HepG2 (cell line): ENCODE measurements at regions not wholly inside any gene's neighbourhood (a gene's known extent, or its start where the extent isn't known, plus 50 kb on each side); places are given as distances from the start of the nearest gene placed in this dataset.
A peak's percentile ranks its signal among the peaks of the same experiment; 100 is the strongest.

Experiments used
- ATAC-seq: fragments of 200-7000 bp; cut with Tn5 transposase; 3 replicates; pipeline ENCODE4 v1.9.1; 2020; ENCODE audit warnings: mild to moderate bottlenecking, moderate library complexity
- BruUV-seq: library from RNA; stranded (reverse); fragments of 400-500 nt; replicated peaks from 2 replicates; lab custom pipeline; 2021; lab: Mats Ljungman, UMichigan
- CTCF ChIA-PET: fragments of 300-600 bp; formaldehyde crosslinking; extraction: SDS; loops from one replicate; lab custom pipeline; 2021; ENCODE audit warnings: low total read pairs, inconsistent platforms, low intra/inter-chr PET ratio; lab: Yijun Ruan, JAX
- POLR2A ChIA-PET: fragments of 350-600 bp; sonication (Branson Sonifier 250); formaldehyde crosslinking; loops from one replicate; lab custom pipeline; 2020; ENCODE audit warnings: antibody characterized with exemption, inconsistent platforms; lab: Yijun Ruan, JAX
- DNase-seq: peaks from one replicate; pipeline ENCODE4 v3.0.0-alpha.2; 2015; ENCODE audit warnings: low spot score
- FAIRE-seq: peaks from 3 replicates; lab custom pipeline; 2011; peaks lifted over from hg19 to GRCh38; lab: Jason Lieb, UNC
- H2AFZ ChIP-seq: one replicate; pipeline ENCODE4 v1.6.1; 2011; ENCODE audit warnings: low read length, inconsistent platforms
- H3K27ac ChIP-seq: fragments of 300-600 bp; 3 replicates; pipeline ENCODE4 v1.8.0; 2011; ENCODE audit warnings: mixed run types, mild to moderate bottlenecking, mixed read lengths, low read length, inconsistent platforms; ENCODE audit not compliant: insufficient read depth; ENCODE audit errors: extremely low read length
- H3K27me3 ChIP-seq, 2 experiments: fragments of 200-600 bp in 1 of 2; 2 replicates in 1 of 2; 3 replicates in 1 of 2; pipeline versions ENCODE4 v1.6.0 to v1.8.0; 2011; ENCODE audit warnings: low read length in 2 of 2, mild to moderate bottlenecking in 2 of 2, moderate library complexity in 2 of 2, inconsistent platforms in 1 of 2; ENCODE audit not compliant: insufficient read depth in 2 of 2, control insufficient read depth in 1 of 2
- H3K36me3 ChIP-seq, 2 experiments: fragments of 200-600 bp in 1 of 2; replicated peaks in 1 of 2; 2 replicates in 1 of 2; 3 replicates in 1 of 2; pipeline versions ENCODE4 v1.5.1 to v1.8.0; 2011; ENCODE audit warnings: low read length in 2 of 2, inconsistent platforms in 1 of 2; ENCODE audit not compliant: insufficient read depth in 2 of 2, control insufficient read depth in 1 of 2
- H3K4me1 ChIP-seq: 2 replicates; pipeline ENCODE4 v1.5.1; 2012; ENCODE audit warnings: low read length, inconsistent platforms; ENCODE audit not compliant: insufficient read depth
- H3K4me2 ChIP-seq: 2 replicates; pipeline ENCODE4 v1.6.0; 2011; ENCODE audit warnings: low read depth, low read length, inconsistent platforms
- H3K4me3 ChIP-seq, 3 experiments: fragments of 200-600 bp in 1 of 3; sonication (generic), shearing (Covaris generic) in 1 of 3; replicated peaks in 1 of 3; 2 replicates each; pipeline ENCODE4 v1.5.1; 2011 to 2016; ENCODE audit warnings: low read length in 3 of 3, inconsistent platforms in 2 of 3, low read depth in 2 of 3, mild to moderate bottlenecking in 2 of 3, control low read depth in 1 of 3, mixed read lengths in 1 of 3; ENCODE audit not compliant: insufficient read depth in 1 of 3
- H3K79me2 ChIP-seq: one replicate; pipeline ENCODE4 v1.6.1; 2011; ENCODE audit warnings: low read length, inconsistent platforms; ENCODE audit not compliant: insufficient read depth
- H3K9ac ChIP-seq: 2 replicates; pipeline ENCODE4 v1.6.0; 2011; ENCODE audit warnings: mild to moderate bottlenecking, low read depth, low read length, inconsistent platforms; ENCODE audit not compliant: insufficient read depth
- H3K9me3 ChIP-seq: 2 replicates; pipeline ENCODE4 v1.5.1; 2012; ENCODE audit warnings: mild to moderate bottlenecking, low read length
- H4K20me1 ChIP-seq: 2 replicates; pipeline ENCODE4 v1.6.0; 2011; ENCODE audit warnings: inconsistent platforms, mild to moderate bottlenecking, low read length, moderate library complexity; ENCODE audit not compliant: insufficient read depth
- CREB1 ChIP-seq, 2 experiments: fragments of 450-650 bp in 1 of 2; IDR thresholded peaks; 2 replicates each; pipeline ENCODE4 v1.6.1; 2016 to 2017; ENCODE audit warnings: control low read depth in 1 of 2, mild to moderate bottlenecking in 1 of 2, missing compliant biosample characterization in 1 of 2, missing genetic modification characterization in 1 of 2
- ZNF646 ChIP-seq: sonication (generic); formaldehyde crosslinking; IDR thresholded peaks from 2 replicates; pipeline ENCODE4 v1.9.0; 2021; ENCODE audit warnings: mild to moderate bottlenecking, missing genetic modification reagents
- WGBS: methylation state at CpG from one replicate; pipeline ENCODE4 v1.1.6; 2017; ENCODE audit warnings: low lambda C conversion rate; 5-methylcytosine and 5-hydroxymethylcytosine counted together
- in situ Hi-C: cut with HindIII; loops from 2 replicates; pipeline ENCODE4 v1.10.0; 2017; ENCODE audit warnings: low pct_unique_long_range_greater_than_20kb; ENCODE audit not compliant: extremely low pct_ligation_motif_present
- intact Hi-C: fragments of 100-400 bp; cut with micrococcal nuclease; formaldehyde crosslinking; loops from one replicate; pipeline ENCODE4 v1.10.0; 2022; ENCODE audit not compliant: unreplicated experiment
- TF ChIP-seq, protein P1 (sequence below): sonication (generic); formaldehyde crosslinking; IDR thresholded peaks from 2 replicates; pipeline ENCODE4 v1.9.0; 2021; ENCODE audit warnings: missing genetic modification reagents, borderline replicate concordance
- TF ChIP-seq, protein P2 (sequence below), 2 experiments: IDR thresholded peaks; 2 replicates each; pipeline ENCODE4 v1.6.1; 2011 to 2012; ENCODE audit warnings: low read length in 2 of 2, borderline replicate concordance in 1 of 2, low read depth in 1 of 2, mild to moderate bottlenecking in 1 of 2, moderate library complexity in 1 of 2

- no peak for FAIRE-seq
- no TSS peak for BruUV-seq
- H3K79me2 ChIP-seq = no peaks in the 10 kb centered on the region
- CTCF ChIA-PET = no interaction called here
- H3K4me1 ChIP-seq = no peaks in the 10 kb centered on the region
- in situ Hi-C loops = no loop called here
- no peak overlapping the region for H3K27ac ChIP-seq
- H3K9ac ChIP-seq = no peak overlapping the region
- TF ChIP-seq CREB1 (IDR thresholded peaks at IDR 0.05) = peak; percentile 75
- no peak for TF ChIP-seq CREB1 (CRISPR knock-in tag; IDR thresholded peaks at IDR 0.05)
- TF ChIP-seq, protein P1, sequence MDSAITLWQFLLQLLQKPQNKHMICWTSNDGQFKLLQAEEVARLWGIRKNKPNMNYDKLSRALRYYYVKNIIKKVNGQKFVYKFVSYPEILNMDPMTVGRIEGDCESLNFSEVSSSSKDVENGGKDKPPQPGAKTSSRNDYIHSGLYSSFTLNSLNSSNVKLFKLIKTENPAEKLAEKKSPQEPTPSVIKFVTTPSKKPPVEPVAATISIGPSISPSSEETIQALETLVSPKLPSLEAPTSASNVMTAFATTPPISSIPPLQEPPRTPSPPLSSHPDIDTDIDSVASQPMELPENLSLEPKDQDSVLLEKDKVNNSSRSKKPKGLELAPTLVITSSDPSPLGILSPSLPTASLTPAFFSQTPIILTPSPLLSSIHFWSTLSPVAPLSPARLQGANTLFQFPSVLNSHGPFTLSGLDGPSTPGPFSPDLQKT = no peak
- TF ChIP-seq, all 625 proteins: peak for 1
- H3K4me2 ChIP-seq = no peak overlapping the region
- peaks cover 77% of the 10 kb centered on the region for H3K9me3 ChIP-seq
- no peak overlapping the region for H3K4me3 ChIP-seq
- no peak overlapping the region for H2AFZ ChIP-seq
- no peaks in the 10 kb centered on the region for H4K20me1 ChIP-seq
- intact Hi-C loops = no loop called here
- DNase-seq (no peak), ATAC-seq (no peak)
- 0% methylated on average over 7 of the region's 7 CpGs for WGBS
- POLR2A ChIA-PET = no interaction called here
- H3K27me3 ChIP-seq = no peaks in the 10 kb centered on the region
- no peaks in the 10 kb centered on the region for H3K36me3 ChIP-seq
These were observed 370.3 kb upstream of the CELF2 start for GRCh38 chr10:10647331-10647730.

DNA sequence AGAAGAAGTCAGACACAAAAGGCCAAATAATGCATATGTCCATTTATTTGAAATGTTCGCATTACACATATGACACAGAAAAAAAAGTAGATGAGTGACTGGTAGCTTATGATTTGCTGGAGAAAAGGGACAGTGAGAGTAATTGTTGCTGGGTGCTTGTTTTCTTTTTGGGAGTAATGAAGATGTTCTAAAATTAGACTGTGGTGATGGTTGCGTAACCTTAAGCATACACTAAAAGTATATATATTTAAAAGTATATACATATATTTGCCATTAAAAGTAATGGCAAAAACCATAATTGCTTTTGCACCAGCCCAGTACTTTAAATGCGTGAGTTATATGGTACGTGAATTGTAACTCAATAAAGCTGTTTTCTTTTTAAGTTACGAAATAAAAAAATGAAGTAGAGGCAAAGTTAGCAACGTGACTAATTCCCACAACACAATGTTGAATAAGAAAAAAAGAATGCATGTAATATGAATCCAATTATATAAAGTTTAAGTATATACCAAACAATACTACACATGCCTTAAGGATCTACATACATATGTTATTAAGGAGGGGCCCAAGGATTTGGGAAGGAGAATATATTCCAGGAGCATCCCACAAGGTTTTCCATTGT lies 360.4 kb upstream of the CELF2 start:
- POLR2A ChIA-PET = no interaction called here
- Histone ChIP-seq H3K79me2 (no peaks in the 10 kb centered on the region), H3K4me1 (no peaks in the 10 kb centered on the region), H3K9me3 (peaks cover 40% of the 10 kb centered on the region), H3K27ac (no peak overlapping the region), H3K4me3 (no peak overlapping the region), H4K20me1 (no peaks in the 10 kb centered on the region), H2AFZ (no peak overlapping the region), H3K36me3 (no peaks in the 10 kb centered on the region), H3K27me3 (no peaks in the 10 kb centered on the region), H3K9ac (no peak overlapping the region), H3K4me2 (no peak overlapping the region)
- BruUV-seq = no TSS peak
- DNase-seq = no peak
- CTCF ChIA-PET = no interaction called here
- no peak for ATAC-seq
- intact Hi-C loops = no loop called here
- in situ Hi-C loops = no loop called here
- WGBS = 22% methylated on average over 6 of the region's 6 CpGs
- FAIRE-seq = no peak
- TF ChIP-seq ZNF646 (CRISPR knock-in tag) = no peak
- TF ChIP-seq, protein P2, sequence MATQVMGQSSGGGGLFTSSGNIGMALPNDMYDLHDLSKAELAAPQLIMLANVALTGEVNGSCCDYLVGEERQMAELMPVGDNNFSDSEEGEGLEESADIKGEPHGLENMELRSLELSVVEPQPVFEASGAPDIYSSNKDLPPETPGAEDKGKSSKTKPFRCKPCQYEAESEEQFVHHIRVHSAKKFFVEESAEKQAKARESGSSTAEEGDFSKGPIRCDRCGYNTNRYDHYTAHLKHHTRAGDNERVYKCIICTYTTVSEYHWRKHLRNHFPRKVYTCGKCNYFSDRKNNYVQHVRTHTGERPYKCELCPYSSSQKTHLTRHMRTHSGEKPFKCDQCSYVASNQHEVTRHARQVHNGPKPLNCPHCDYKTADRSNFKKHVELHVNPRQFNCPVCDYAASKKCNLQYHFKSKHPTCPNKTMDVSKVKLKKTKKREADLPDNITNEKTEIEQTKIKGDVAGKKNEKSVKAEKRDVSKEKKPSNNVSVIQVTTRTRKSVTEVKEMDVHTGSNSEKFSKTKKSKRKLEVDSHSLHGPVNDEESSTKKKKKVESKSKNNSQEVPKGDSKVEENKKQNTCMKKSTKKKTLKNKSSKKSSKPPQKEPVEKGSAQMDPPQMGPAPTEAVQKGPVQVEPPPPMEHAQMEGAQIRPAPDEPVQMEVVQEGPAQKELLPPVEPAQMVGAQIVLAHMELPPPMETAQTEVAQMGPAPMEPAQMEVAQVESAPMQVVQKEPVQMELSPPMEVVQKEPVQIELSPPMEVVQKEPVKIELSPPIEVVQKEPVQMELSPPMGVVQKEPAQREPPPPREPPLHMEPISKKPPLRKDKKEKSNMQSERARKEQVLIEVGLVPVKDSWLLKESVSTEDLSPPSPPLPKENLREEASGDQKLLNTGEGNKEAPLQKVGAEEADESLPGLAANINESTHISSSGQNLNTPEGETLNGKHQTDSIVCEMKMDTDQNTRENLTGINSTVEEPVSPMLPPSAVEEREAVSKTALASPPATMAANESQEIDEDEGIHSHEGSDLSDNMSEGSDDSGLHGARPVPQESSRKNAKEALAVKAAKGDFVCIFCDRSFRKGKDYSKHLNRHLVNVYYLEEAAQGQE (IDR thresholded peaks at IDR 0.05; ENCODE audit: borderline replicate concordance in 1 of 2, low read depth in 1 of 2, low read length in 2 of 2) = no peak
